AG04450 (cell line): ENCODE measurements at regions not wholly inside any gene's neighbourhood (a gene's known extent, or its start where the extent isn't known, plus 50 kb on each side); places are given as distances from the start of the nearest gene placed in this dataset.

Source experiments
- CTCF ChIA-PET: fragments of 300-600, 350-600 bp; formaldehyde crosslinking; extraction: SDS; loops from one replicate; lab custom pipeline; 2022; ENCODE audit warnings: antibody characterized with exemption, inconsistent platforms; lab: Charles Lee
- POLR2A ChIA-PET: fragments of 350-600 bp; formaldehyde crosslinking; extraction: SDS; loops from one replicate; lab custom pipeline; 2021; ENCODE audit warnings: antibody characterized with exemption, inconsistent platforms; lab: Yijun Ruan, JAX
- DNase-seq: peaks from one replicate; pipeline ENCODE4 v3.0.0-alpha.2; 2011; ENCODE audit warnings: low read depth, low spot score
- H3K27ac ChIP-seq: one replicate; pipeline ENCODE4 v1.5.1; 2012; ENCODE audit warnings: low read depth, low read length, control low read depth
- H3K27me3 ChIP-seq: one replicate; pipeline ENCODE4 v1.6.0; 2012; ENCODE audit warnings: low read length; ENCODE audit not compliant: control insufficient read depth, insufficient read depth
- H3K4me3 ChIP-seq: 2 replicates; pipeline ENCODE4 v1.5.1; 2011; ENCODE audit warnings: mild to moderate bottlenecking, low read depth, low read length, control low read depth
- H3K9me3 ChIP-seq: 2 replicates; pipeline ENCODE4 v1.5.1; 2012; ENCODE audit warnings: low read length; ENCODE audit not compliant: control insufficient read depth, insufficient read depth
- CTCF ChIP-seq: IDR thresholded peaks from 2 replicates; pipeline ENCODE4 v1.5.1; 2011; ENCODE audit warnings: low read depth, low read length, control low read depth, inconsistent platforms

GRCh38 chr18:78632111-78632541 lies 347.5 kb upstream of the SALL3 start:
- Histone ChIP-seq H3K4me3 (no peak overlapping the region), H3K9me3 (peaks cover 84% of the 10 kb centered on the region), H3K27me3 (no peaks in the 10 kb centered on the region), H3K27ac (no peak overlapping the region)
- ChIA-PET CTCF (no interaction called here), POLR2A (no interaction called here)
- no peak for TF ChIP-seq CTCF
- no peak for DNase-seq

- POLR2A ChIA-PET = no interaction called here
- H3K4me3 ChIP-seq = no peak overlapping the region
- no peak overlapping the region for H3K27ac ChIP-seq
- H3K9me3 ChIP-seq = peaks cover 87% of the 10 kb centered on the region
- TF ChIP-seq CTCF = no peak
- CTCF ChIA-PET = no interaction called here
- no peak for DNase-seq
- no peaks in the 10 kb centered on the region for H3K27me3 ChIP-seq
These were observed 345.4 kb upstream of the SALL3 start for GRCh38 chr18:78634061-78634696.

- ChIA-PET POLR2A (no interaction called here), CTCF (no interaction called here)
These were observed 344.4 kb upstream of the SALL3 start for GRCh38 chr18:78635093-78635800.

GRCh38 chr18:78636260-78636659 lies 343.4 kb upstream of the SALL3 start:
- peaks cover 83% of the 10 kb centered on the region for H3K9me3 ChIP-seq
- H3K4me3 ChIP-seq = no peak overlapping the region
- no peak overlapping the region for H3K27ac ChIP-seq
- DNase-seq = no peak
- ChIA-PET POLR2A (no interaction called here), CTCF (no interaction called here)
- H3K27me3 ChIP-seq = no peaks in the 10 kb centered on the region
- TF ChIP-seq CTCF = no peak

More at GRCh38 chr18:78635093-78635800, 344.4 kb upstream of the SALL3 start:
- Histone ChIP-seq H3K4me3 (no peak overlapping the region), H3K27me3 (no peaks in the 10 kb centered on the region), H3K9me3 (peaks cover 86% of the 10 kb centered on the region), H3K27ac (no peak overlapping the region)
- TF ChIP-seq CTCF = no peak
- no peak for DNase-seq
